Activated CD4-positive, alpha-beta T cell treated with anti-CD3 and anti-CD28 coated beads, Interleukin-2, amount 50 U/mL, for 16 hours (primary cell): ENCODE measurements at regions not wholly inside any gene's neighbourhood (a gene's known extent, or its start where the extent isn't known, plus 50 kb on each side); places are given as distances from the start of the nearest gene placed in this dataset.

Source experiments
- DNase-seq: peaks from one replicate; pipeline ENCODE4 v3.0.0-alpha.2; 2020

GRCh38 chr10:91149550-91149949, 70.9 kb upstream of the PCGF5 start:
- no peak for DNase-seq

- no peak for DNase-seq
Measured at GRCh38 chr10:91150631-91151030, 69.8 kb upstream of the PCGF5 start.

GRCh38 chr10:91153508-91153907, 67.0 kb upstream of the PCGF5 start:
- no peak for DNase-seq

- no peak for DNase-seq
Measured at GRCh38 chr10:91154842-91155241, 65.6 kb upstream of the PCGF5 start.

GRCh38 chr10:91156196-91156595, 64.3 kb upstream of the PCGF5 start:
- DNase-seq = no peak

- DNase-seq = no peak
Measured at GRCh38 chr10:91159254-91159783, 61.1 kb upstream of the PCGF5 start.

GRCh38 chr10:91162050-91162494, 58.4 kb upstream of the PCGF5 start:
- DNase-seq = no peak

- peak; percentile 61 for DNase-seq
Measured at GRCh38 chr10:91162495-91163268, 57.8 kb upstream of the PCGF5 start.

GRCh38 chr10:91163269-91163868, 57.1 kb upstream of the PCGF5 start:
- peak; percentile 71 for DNase-seq

- peak; percentile 68 for DNase-seq
Measured at GRCh38 chr10:91163869-91164474, 56.5 kb upstream of the PCGF5 start.

GRCh38 chr10:91164520-91165065, 55.9 kb upstream of the PCGF5 start:
- DNase-seq = no peak

- no peak for DNase-seq
Measured at GRCh38 chr10:91167406-91167805, 53.1 kb upstream of the PCGF5 start.

- no peak for DNase-seq
Measured at GRCh38 chr10:91170418-91170817, 50.0 kb upstream of the PCGF5 start.
